ENCODE measurements at regions not wholly inside any gene's neighbourhood (a gene's known extent, or its start where the extent isn't known, plus 50 kb on each side); places are given as distances from the start of the nearest gene placed in this dataset.
"Not testable (repeated sequence)": the region's sequence is repeated elsewhere in the genome, so short reads cannot be mapped to it uniquely, and the experiment has no call there.

DNA sequence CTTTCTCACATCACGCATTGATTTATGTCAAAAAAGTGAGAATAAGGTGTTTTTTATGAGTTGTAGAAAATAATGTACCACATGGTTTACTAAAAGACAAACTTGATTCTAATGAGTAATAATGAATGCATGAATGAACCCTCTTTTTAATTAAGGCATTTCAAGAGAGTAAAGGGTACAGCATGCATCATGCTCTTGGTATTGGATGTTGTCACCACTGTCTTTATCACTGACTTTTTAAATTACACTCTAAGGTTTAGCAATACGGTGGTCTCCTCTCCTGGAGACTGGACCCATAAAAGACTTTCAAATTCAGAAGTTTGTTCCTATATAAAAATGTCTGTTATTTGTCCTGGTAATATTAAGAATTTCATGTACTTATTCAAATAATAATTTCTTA is 277.5 kb upstream of the TGFBR2 start:
- TF ChIP-seq, protein P1, sequence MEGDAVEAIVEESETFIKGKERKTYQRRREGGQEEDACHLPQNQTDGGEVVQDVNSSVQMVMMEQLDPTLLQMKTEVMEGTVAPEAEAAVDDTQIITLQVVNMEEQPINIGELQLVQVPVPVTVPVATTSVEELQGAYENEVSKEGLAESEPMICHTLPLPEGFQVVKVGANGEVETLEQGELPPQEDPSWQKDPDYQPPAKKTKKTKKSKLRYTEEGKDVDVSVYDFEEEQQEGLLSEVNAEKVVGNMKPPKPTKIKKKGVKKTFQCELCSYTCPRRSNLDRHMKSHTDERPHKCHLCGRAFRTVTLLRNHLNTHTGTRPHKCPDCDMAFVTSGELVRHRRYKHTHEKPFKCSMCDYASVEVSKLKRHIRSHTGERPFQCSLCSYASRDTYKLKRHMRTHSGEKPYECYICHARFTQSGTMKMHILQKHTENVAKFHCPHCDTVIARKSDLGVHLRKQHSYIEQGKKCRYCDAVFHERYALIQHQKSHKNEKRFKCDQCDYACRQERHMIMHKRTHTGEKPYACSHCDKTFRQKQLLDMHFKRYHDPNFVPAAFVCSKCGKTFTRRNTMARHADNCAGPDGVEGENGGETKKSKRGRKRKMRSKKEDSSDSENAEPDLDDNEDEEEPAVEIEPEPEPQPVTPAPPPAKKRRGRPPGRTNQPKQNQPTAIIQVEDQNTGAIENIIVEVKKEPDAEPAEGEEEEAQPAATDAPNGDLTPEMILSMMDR (conservative IDR thresholded peaks at IDR 0.05): not testable (repeated sequence)
- not testable (repeated sequence) for TF ChIP-seq ZFX (IDR thresholded peaks at IDR 0.05)
